ENCODE measurements at regions not wholly inside any gene's neighbourhood (a gene's known extent, or its start where the extent isn't known, plus 50 kb on each side); places are given as distances from the start of the nearest gene placed in this dataset.

DNA sequence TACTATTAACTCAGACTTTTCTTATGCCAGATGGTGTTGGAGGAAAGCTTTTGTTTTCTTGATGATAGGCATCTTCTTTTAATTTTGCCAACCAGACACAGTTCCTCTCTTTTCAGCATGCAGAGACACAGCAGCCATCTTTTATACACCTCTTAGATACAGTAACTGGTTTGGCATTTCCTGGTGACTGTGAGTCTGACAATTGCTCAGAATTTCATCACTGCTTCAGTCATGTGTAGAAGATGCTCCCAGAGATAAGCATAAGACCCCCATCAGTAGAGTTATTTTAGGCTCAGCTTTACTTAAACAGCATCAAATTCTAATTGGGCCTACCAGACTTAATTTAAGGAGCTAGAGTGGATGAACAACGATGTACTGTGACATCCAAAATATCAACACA lies 779.0 kb downstream of the SQOR start:
- Histone ChIP-seq H2AFZ (ENCODE audit: low read length) (no peak overlapping the region), H3K4me2 (ENCODE audit: low read depth, low read length) (no peak overlapping the region), H3K4me3 (replicated peaks in 1 of 3; ENCODE audit: insufficient read depth in 1 of 3, low read depth in 2 of 3, low read length in 3 of 3) (no peak overlapping the region), H4K20me1 (ENCODE audit: insufficient read depth, low read length) (no peaks in the 10 kb centered on the region), H3K9me3 (ENCODE audit: low read length) (peaks cover 84% of the 10 kb centered on the region), H3K27me3 (ENCODE audit: control insufficient read depth in 1 of 2, insufficient read depth in 2 of 2, low read length in 2 of 2) (no peaks in the 10 kb centered on the region), H3K27ac (ENCODE audit: extremely low read length, insufficient read depth, low read length) (no peak overlapping the region), H3K4me1 (ENCODE audit: insufficient read depth, low read length) (no peaks in the 10 kb centered on the region), H3K9ac (ENCODE audit: insufficient read depth, low read depth, low read length) (no peak overlapping the region), H3K36me3 (replicated peaks in 1 of 2; ENCODE audit: control insufficient read depth in 1 of 2, insufficient read depth in 2 of 2, low read length in 2 of 2) (no peaks in the 10 kb centered on the region), H3K79me2 (ENCODE audit: insufficient read depth, low read length) (no peaks in the 10 kb centered on the region)
- DNase-seq (ENCODE audit: low spot score): no peak
- in situ Hi-C loops (cut with HindIII; ENCODE audit: extremely low pct_ligation_motif_present, low pct_unique_long_range_greater_than_20kb): no loop called here
- BruUV-seq (replicated peaks): no TSS peak
- POLR2A ChIA-PET: no interaction called here
- intact Hi-C loops (cut with micrococcal nuclease; ENCODE audit: unreplicated experiment): no loop called here
- CTCF ChIA-PET (ENCODE audit: low intra/inter-chr PET ratio, low total read pairs): no interaction called here
- no peak for FAIRE-seq
- 0% methylated on average over 1 of the region's 1 CpG for WGBS (ENCODE audit: low lambda C conversion rate)
- TF ChIP-seq, protein P1, sequence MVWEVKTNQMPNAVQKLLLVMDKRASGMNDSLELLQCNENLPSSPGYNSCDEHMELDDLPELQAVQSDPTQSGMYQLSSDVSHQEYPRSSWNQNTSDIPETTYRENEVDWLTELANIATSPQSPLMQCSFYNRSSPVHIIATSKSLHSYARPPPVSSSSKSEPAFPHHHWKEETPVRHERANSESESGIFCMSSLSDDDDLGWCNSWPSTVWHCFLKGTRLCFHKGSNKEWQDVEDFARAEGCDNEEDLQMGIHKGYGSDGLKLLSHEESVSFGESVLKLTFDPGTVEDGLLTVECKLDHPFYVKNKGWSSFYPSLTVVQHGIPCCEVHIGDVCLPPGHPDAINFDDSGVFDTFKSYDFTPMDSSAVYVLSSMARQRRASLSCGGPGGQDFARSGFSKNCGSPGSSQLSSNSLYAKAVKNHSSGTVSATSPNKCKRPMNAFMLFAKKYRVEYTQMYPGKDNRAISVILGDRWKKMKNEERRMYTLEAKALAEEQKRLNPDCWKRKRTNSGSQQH (CRISPR knock-in tag; IDR thresholded peaks at IDR 0.05; ENCODE audit: low read depth): no peak
- TF ChIP-seq FLYWCH1 (CRISPR knock-in tag; IDR thresholded peaks at IDR 0.05): no peak
- TF ChIP-seq ATM (IDR thresholded peaks at IDR 0.05; ENCODE audit: borderline replicate concordance): no peak
- TF ChIP-seq TCF7 (IDR thresholded peaks at IDR 0.05; ENCODE audit: low read depth): no peak
- TF ChIP-seq ELF1 (CRISPR knock-in tag; IDR thresholded peaks at IDR 0.05): no peak
- ATAC-seq: no peak

DNA sequence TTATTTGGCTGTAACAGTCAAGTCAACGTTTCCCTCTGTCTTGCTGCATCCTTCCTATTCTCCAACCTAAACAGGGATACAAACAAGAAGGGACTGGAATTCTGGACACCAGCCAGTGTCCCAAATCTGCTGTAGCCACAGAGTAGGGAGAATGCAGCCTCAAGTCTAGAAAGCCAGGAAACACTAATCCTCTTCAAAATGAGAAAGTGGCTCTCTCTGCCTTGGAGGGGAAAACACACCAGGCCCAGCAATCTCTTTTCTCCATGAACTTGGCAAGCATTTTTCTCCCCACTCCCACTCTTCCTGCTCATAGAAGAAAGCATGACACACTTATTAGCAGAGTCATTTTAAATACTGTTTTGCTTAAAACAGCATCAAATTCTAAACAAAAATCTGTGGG lies 781.7 kb downstream of the SQOR start:
- no peak for DNase-seq (ENCODE audit: low spot score)
- Histone ChIP-seq H3K27me3 (ENCODE audit: control insufficient read depth in 1 of 2, insufficient read depth in 2 of 2, low read length in 2 of 2) (no peaks in the 10 kb centered on the region), H4K20me1 (ENCODE audit: insufficient read depth, low read length) (no peaks in the 10 kb centered on the region), H3K4me3 (replicated peaks in 1 of 3; ENCODE audit: insufficient read depth in 1 of 3, low read depth in 2 of 3, low read length in 3 of 3) (no peak overlapping the region), H3K4me1 (ENCODE audit: insufficient read depth, low read length) (no peaks in the 10 kb centered on the region), H3K9me3 (ENCODE audit: low read length) (peaks cover 81% of the 10 kb centered on the region), H2AFZ (ENCODE audit: low read length) (no peak overlapping the region), H3K9ac (ENCODE audit: insufficient read depth, low read depth, low read length) (no peak overlapping the region), H3K4me2 (ENCODE audit: low read depth, low read length) (no peak overlapping the region), H3K36me3 (replicated peaks in 1 of 2; ENCODE audit: control insufficient read depth in 1 of 2, insufficient read depth in 2 of 2, low read length in 2 of 2) (no peaks in the 10 kb centered on the region), H3K27ac (ENCODE audit: extremely low read length, insufficient read depth, low read length) (no peak overlapping the region), H3K79me2 (ENCODE audit: insufficient read depth, low read length) (no peaks in the 10 kb centered on the region)
- no peak for ATAC-seq
- CTCF ChIA-PET (ENCODE audit: low intra/inter-chr PET ratio, low total read pairs): no interaction called here
- FAIRE-seq: no peak
- intact Hi-C loops (cut with micrococcal nuclease; ENCODE audit: unreplicated experiment) (no loop called here), in situ Hi-C loops (cut with HindIII; ENCODE audit: extremely low pct_ligation_motif_present, low pct_unique_long_range_greater_than_20kb) (no loop called here)
- BruUV-seq (replicated peaks): no TSS peak
- POLR2A ChIA-PET: no interaction called here
- 4% methylated on average over 1 of the region's 1 CpG for WGBS (ENCODE audit: low lambda C conversion rate)
- no peak for TF ChIP-seq TBL1XR1 (IDR thresholded peaks at IDR 0.05; ENCODE audit: borderline replicate concordance, low read length, partially characterized antibody)
- TF ChIP-seq AKAP8 (CRISPR knock-in tag; IDR thresholded peaks at IDR 0.05): no peak
- TF ChIP-seq NFRKB (IDR thresholded peaks at IDR 0.05): no peak
- no peak for TF ChIP-seq ZNF30 (CRISPR knock-in tag; IDR thresholded peaks at IDR 0.05)
- no peak for TF ChIP-seq SIX1 (CRISPR knock-in tag; IDR thresholded peaks at IDR 0.05; ENCODE audit: borderline replicate concordance)
- TF ChIP-seq, protein P2, sequence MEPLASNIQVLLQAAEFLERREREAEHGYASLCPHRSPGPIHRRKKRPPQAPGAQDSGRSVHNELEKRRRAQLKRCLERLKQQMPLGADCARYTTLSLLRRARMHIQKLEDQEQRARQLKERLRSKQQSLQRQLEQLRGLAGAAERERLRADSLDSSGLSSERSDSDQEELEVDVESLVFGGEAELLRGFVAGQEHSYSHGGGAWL (CRISPR knock-in tag; IDR thresholded peaks at IDR 0.05): no peak
- TF ChIP-seq MTF2 (CRISPR knock-in tag; IDR thresholded peaks at IDR 0.05; ENCODE audit: borderline replicate concordance): no peak
- TF ChIP-seq, protein P3, sequence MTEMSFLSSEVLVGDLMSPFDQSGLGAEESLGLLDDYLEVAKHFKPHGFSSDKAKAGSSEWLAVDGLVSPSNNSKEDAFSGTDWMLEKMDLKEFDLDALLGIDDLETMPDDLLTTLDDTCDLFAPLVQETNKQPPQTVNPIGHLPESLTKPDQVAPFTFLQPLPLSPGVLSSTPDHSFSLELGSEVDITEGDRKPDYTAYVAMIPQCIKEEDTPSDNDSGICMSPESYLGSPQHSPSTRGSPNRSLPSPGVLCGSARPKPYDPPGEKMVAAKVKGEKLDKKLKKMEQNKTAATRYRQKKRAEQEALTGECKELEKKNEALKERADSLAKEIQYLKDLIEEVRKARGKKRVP (CRISPR knock-in tag; IDR thresholded peaks at IDR 0.05): no peak
